Stimulated activated CD8-positive, alpha-beta memory T cell treated with anti-CD3 and anti-CD28 coated beads, Interleukin-4, amount 100 ng/mL, for 24 hours (primary cell): ENCODE measurements at regions not wholly inside any gene's neighbourhood (a gene's known extent, or its start where the extent isn't known, plus 50 kb on each side); places are given as distances from the start of the nearest gene placed in this dataset.
"Not testable (repeated sequence)": the region's sequence is repeated elsewhere in the genome, so short reads cannot be mapped to it uniquely, and the experiment has no call there.

Source experiments
- DNase-seq: peaks from one replicate; pipeline ENCODE4 v3.0.0-alpha.2; 2020; ENCODE audit warnings: low read depth

GRCh38 chr11:69905611-69906452 lies 86.6 kb upstream of the FGF3 start:
- DNase-seq: no peak

- no peak for DNase-seq
Measured at GRCh38 chr11:69906453-69906907, 87.3 kb upstream of the FGF3 start.

GRCh38 chr11:69907611-69908010 lies 88.4 kb upstream of the FGF3 start:
- no peak for DNase-seq

GRCh38 chr11:69908511-69909220 lies 89.5 kb upstream of the FGF3 start:
- no peak for DNase-seq

- no peak for DNase-seq
Measured at GRCh38 chr11:69909561-69910518, 90.6 kb upstream of the FGF3 start.

- no peak for DNase-seq
Measured at GRCh38 chr11:69910519-69911309, 91.5 kb upstream of the FGF3 start.

- DNase-seq: no peak
Measured at GRCh38 chr11:69911310-69912160, 92.3 kb upstream of the FGF3 start.

GRCh38 chr11:69912161-69912910 lies 93.1 kb upstream of the FGF3 start:
- no peak for DNase-seq

- no peak for DNase-seq
Measured at GRCh38 chr11:69912911-69913451, 93.8 kb upstream of the FGF3 start.

GRCh38 chr11:69913591-69914285 lies 94.5 kb upstream of the FGF3 start:
- DNase-seq: no peak

GRCh38 chr11:69914286-69915150 lies 95.3 kb upstream of the FGF3 start:
- no peak for DNase-seq

- DNase-seq: no peak
Measured at GRCh38 chr11:69915151-69915500, 95.9 kb upstream of the FGF3 start.

- peak; percentile 11 for DNase-seq
Measured at GRCh38 chr11:69915501-69916250, 96.5 kb upstream of the FGF3 start.

- not testable (repeated sequence) for DNase-seq
Measured at GRCh38 chr11:69916251-69916649, 97.0 kb upstream of the FGF3 start.

GRCh38 chr11:69916806-69917387 lies 97.7 kb upstream of the FGF3 start:
- no peak for DNase-seq

GRCh38 chr11:69917529-69917928 lies 98.3 kb upstream of the FGF3 start:
- no peak for DNase-seq
